ENCODE measurements at regions not wholly inside any gene's neighbourhood (a gene's known extent, or its start where the extent isn't known, plus 50 kb on each side); places are given as distances from the start of the nearest gene placed in this dataset.
"Not testable (repeated sequence)": the region's sequence is repeated elsewhere in the genome, so short reads cannot be mapped to it uniquely, and the experiment has no call there.

DNA sequence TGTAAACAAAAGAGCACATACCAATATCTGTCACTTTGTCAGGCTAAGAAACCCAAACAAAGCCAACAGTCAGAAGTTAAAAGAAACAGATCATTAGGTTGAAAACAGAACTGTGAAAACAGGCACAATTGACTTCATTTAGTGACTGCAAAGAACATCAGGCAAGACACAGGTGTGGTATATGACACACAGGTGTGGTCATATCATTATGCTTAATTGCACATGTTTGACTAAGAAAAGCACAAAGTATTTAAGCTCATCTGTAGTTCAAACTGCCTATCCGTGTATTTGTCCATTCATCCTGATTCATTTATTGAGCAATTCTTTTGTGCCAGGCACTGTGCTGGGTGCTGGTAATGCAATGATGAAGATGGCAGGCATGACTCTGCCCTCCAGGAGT, 150.7 kb downstream of the DEFB131A start:
- BruUV-seq (replicated peaks): no TSS peak
- POLR2A ChIA-PET: no interaction called here
- no peak overlapping the region for H3K27ac Mint-ChIP-seq (ENCODE audit: unreplicated experiment)

DNA sequence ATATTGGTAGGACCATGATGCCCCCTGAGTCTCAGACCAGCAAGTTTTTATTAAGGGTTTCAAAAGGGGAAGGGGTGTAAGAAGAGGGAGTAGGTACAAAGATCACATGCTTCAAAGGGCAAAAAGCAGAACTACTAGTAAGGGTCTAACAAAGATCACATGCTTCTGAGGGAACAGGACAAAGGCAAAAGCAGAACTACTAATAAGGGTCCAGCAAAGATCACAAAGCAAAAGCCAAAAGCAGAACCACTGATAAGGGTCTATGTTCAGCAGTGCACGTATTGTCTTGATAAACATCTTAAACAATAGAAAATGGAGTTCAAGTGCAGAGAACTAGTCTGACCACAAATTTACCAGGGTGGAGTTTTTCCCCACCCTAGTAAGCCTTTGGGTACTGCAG, 151.3 kb downstream of the DEFB131A start:
- peak overlapping the region; percentile 22 for H3K4me3 Mint-ChIP-seq (ENCODE audit: unreplicated experiment)
- H3K27ac Mint-ChIP-seq (ENCODE audit: unreplicated experiment); CTCF ChIA-PET; POLR2A ChIA-PET; H3K36me3 Mint-ChIP-seq (ENCODE audit: insufficient read depth, unreplicated experiment); H3K27me3 Mint-ChIP-seq (ENCODE audit: insufficient read depth, unreplicated experiment); H3K9me3 ChIP-seq; H3K4me1 ChIP-seq; H3K36me3 ChIP-seq (ENCODE audit: control insufficient read depth, insufficient read depth, low read length); H3K27me3 ChIP-seq (replicated peaks; ENCODE audit: control insufficient read depth, insufficient read depth, low read length); H3K4me3 ChIP-seq (ENCODE audit: low read depth, low read length); intact Hi-C loops (cut with micrococcal nuclease; ENCODE audit: unreplicated experiment); BruUV-seq (replicated peaks): not testable (repeated sequence)
- H3K9me3 Mint-ChIP-seq (ENCODE audit: unreplicated experiment): peaks cover 21% of the 10 kb centered on the region
- peak in 1 of 2 experiments; percentile 3 for DNase-seq
- H3K4me1 Mint-ChIP-seq (ENCODE audit: low read depth, unreplicated experiment): peaks cover 17% of the 10 kb centered on the region

More for the DNA sequence above, 150.7 kb downstream of the DEFB131A start:
- no peaks in the 10 kb centered on the region for H3K27me3 ChIP-seq (replicated peaks; ENCODE audit: control insufficient read depth, insufficient read depth, low read length)
- peaks cover 21% of the 10 kb centered on the region for H3K9me3 Mint-ChIP-seq (ENCODE audit: unreplicated experiment)
- H3K36me3 ChIP-seq (ENCODE audit: control insufficient read depth, insufficient read depth, low read length): no peaks in the 10 kb centered on the region
- no peak for DNase-seq
- H3K36me3 Mint-ChIP-seq (ENCODE audit: insufficient read depth, unreplicated experiment): peaks cover 5% of the 10 kb centered on the region
- peaks cover 15% of the 10 kb centered on the region for H3K4me1 Mint-ChIP-seq (ENCODE audit: low read depth, unreplicated experiment)
- no peaks in the 10 kb centered on the region for H3K27me3 Mint-ChIP-seq (ENCODE audit: insufficient read depth, unreplicated experiment)
- TF ChIP-seq, protein P1, sequence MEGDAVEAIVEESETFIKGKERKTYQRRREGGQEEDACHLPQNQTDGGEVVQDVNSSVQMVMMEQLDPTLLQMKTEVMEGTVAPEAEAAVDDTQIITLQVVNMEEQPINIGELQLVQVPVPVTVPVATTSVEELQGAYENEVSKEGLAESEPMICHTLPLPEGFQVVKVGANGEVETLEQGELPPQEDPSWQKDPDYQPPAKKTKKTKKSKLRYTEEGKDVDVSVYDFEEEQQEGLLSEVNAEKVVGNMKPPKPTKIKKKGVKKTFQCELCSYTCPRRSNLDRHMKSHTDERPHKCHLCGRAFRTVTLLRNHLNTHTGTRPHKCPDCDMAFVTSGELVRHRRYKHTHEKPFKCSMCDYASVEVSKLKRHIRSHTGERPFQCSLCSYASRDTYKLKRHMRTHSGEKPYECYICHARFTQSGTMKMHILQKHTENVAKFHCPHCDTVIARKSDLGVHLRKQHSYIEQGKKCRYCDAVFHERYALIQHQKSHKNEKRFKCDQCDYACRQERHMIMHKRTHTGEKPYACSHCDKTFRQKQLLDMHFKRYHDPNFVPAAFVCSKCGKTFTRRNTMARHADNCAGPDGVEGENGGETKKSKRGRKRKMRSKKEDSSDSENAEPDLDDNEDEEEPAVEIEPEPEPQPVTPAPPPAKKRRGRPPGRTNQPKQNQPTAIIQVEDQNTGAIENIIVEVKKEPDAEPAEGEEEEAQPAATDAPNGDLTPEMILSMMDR (IDR thresholded peaks at IDR 0.05; ENCODE audit: insufficient read depth in 1 of 2, low read depth in 1 of 2, low read length in 1 of 2, severe bottlenecking in 1 of 2, unreplicated experiment in 1 of 2): no peak
- H3K4me3 ChIP-seq (ENCODE audit: low read depth, low read length): no peak overlapping the region
- H3K4me1 ChIP-seq: 0 out of 2 replicates have a peak, but pooled peaks cover 2% of the 10 kb centered on the region
- intact Hi-C loops (cut with micrococcal nuclease; ENCODE audit: unreplicated experiment): no loop called here
- CTCF ChIA-PET: no interaction called here
- no peaks in the 10 kb centered on the region for H3K9me3 ChIP-seq
- H3K4me3 Mint-ChIP-seq (ENCODE audit: unreplicated experiment): peak overlapping the region; percentile 22

DNA sequence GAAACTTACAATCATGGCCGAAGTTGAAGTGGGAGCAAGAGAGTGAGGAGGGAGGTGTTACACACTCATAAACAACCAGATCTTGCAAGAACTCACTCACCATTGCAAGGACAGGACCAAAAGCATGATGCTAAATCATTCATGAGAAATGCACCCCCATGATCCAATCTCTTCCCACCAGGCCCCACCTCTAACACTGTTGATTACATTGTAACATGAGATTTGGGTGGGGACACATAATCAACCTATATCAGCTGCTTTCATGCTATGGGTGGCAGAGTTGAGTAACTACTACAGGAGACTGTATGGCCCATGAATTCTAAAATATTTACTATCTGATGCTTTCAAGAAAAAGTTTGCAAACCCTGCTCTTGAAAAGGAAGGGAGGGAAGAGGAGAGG, 155.1 kb downstream of the DEFB131A start:
- H3K4me1 Mint-ChIP-seq (ENCODE audit: low read depth, unreplicated experiment): peaks cover 35% of the 10 kb centered on the region
- POLR2A ChIA-PET: no interaction called here
- BruUV-seq (replicated peaks): no TSS peak

More for the DNA sequence above, 155.1 kb downstream of the DEFB131A start:
- TF ChIP-seq, protein P1 (IDR thresholded peaks at IDR 0.05; ENCODE audit: insufficient read depth in 1 of 2, low read depth in 1 of 2, low read length in 1 of 2, severe bottlenecking in 1 of 2, unreplicated experiment in 1 of 2): no peak
- peak overlapping the region; percentile 58 for H3K27ac Mint-ChIP-seq (ENCODE audit: unreplicated experiment)
- Histone ChIP-seq H3K36me3 (ENCODE audit: control insufficient read depth, insufficient read depth, low read length) (no peaks in the 10 kb centered on the region), H3K4me1 (0 out of 2 replicates have a peak, but pooled peaks cover 4% of the 10 kb centered on the region), H3K9me3 (no peaks in the 10 kb centered on the region), H3K4me3 (ENCODE audit: low read depth, low read length) (no peak overlapping the region), H3K27me3 (replicated peaks; ENCODE audit: control insufficient read depth, insufficient read depth, low read length) (no peaks in the 10 kb centered on the region)
- no peak overlapping the region for H3K4me3 Mint-ChIP-seq (ENCODE audit: unreplicated experiment)
- intact Hi-C loops (cut with micrococcal nuclease; ENCODE audit: unreplicated experiment): no loop called here
- H3K36me3 Mint-ChIP-seq (ENCODE audit: insufficient read depth, unreplicated experiment): peaks cover 5% of the 10 kb centered on the region
- CTCF ChIA-PET: no interaction called here
- H3K27me3 Mint-ChIP-seq (ENCODE audit: insufficient read depth, unreplicated experiment): no peaks in the 10 kb centered on the region
- peaks cover 21% of the 10 kb centered on the region for H3K9me3 Mint-ChIP-seq (ENCODE audit: unreplicated experiment)
- DNase-seq: no peak

All from Caco-2 (cell line).